OCI-LY1 (cell line): ENCODE measurements at regions not wholly inside any gene's neighbourhood (a gene's known extent, or its start where the extent isn't known, plus 50 kb on each side); places are given as distances from the start of the nearest gene placed in this dataset.

ENCODE experiments used
- EZH2 ChIP-seq: fragments of 200-600 bp; sonication (generic), shearing (Covaris generic); IDR thresholded peaks from 2 replicates; pipeline ENCODE4 v1.8.0; 2017; ENCODE audit warnings: borderline replicate concordance, mixed run types, mild to moderate bottlenecking, antibody characterized with exemption, low read length, moderate library complexity, mixed read lengths
- TF ChIP-seq, protein P1 (sequence below): fragments of 200-600 bp; sonication (generic), shearing (Covaris generic); IDR thresholded peaks from 2 replicates; pipeline ENCODE4 v1.5.1; 2017; ENCODE audit warnings: mild to moderate bottlenecking, antibody characterized with exemption, low read length, moderate library complexity, mixed read lengths

DNA sequence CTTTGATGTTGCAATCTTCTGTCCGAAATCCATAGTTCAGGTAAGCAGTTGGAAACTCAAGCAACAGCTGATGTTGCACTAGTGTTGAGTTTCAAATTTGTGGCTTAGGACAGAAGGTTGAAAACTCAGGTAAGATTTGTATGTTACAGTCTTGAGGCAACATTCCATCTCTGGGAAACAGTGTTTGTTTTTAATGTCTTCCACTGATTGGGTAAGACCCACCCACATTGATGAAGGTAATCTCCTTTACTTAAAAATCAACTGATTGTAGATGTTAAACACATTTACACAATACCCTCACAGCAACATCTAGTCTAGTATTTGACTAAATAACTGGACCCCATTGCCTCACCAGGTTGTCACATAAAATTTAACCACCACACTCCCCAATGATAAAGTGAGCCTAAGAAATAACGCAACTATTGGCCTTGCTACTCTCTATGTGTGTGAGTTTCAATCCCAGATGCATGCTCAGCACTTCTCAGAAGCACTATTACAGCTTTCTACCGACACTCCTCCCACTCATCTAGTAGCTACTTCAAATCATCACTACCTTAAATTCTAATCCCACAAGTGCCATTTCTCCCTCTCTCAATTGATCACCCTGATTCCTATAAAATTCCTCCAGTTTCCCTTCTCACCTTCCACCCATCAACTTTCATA lies 164.0 kb downstream of the MBD2 start:
- TF ChIP-seq, protein P1, sequence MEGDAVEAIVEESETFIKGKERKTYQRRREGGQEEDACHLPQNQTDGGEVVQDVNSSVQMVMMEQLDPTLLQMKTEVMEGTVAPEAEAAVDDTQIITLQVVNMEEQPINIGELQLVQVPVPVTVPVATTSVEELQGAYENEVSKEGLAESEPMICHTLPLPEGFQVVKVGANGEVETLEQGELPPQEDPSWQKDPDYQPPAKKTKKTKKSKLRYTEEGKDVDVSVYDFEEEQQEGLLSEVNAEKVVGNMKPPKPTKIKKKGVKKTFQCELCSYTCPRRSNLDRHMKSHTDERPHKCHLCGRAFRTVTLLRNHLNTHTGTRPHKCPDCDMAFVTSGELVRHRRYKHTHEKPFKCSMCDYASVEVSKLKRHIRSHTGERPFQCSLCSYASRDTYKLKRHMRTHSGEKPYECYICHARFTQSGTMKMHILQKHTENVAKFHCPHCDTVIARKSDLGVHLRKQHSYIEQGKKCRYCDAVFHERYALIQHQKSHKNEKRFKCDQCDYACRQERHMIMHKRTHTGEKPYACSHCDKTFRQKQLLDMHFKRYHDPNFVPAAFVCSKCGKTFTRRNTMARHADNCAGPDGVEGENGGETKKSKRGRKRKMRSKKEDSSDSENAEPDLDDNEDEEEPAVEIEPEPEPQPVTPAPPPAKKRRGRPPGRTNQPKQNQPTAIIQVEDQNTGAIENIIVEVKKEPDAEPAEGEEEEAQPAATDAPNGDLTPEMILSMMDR, result no peak
- no peak for TF ChIP-seq EZH2
